ENCODE measurements at regions not wholly inside any gene's neighbourhood (a gene's known extent, or its start where the extent isn't known, plus 50 kb on each side); places are given as distances from the start of the nearest gene placed in this dataset.

GRCh38 chr16:5582529-5582928, 484.9 kb upstream of the EEF2KMT start:
- no peak overlapping the region for H2AK5ac ChIP-seq (ENCODE audit: low read depth, low read length)
- ATAC-seq (ENCODE audit: low read depth) (no peak), DNase-seq (no peak)
- H2BK15ac ChIP-seq (ENCODE audit: low read depth, low read length): no peak overlapping the region
- no peak overlapping the region for H3K18ac ChIP-seq (ENCODE audit: low read depth, low read length)
- H3K56ac ChIP-seq (ENCODE audit: extremely low read depth, insufficient read depth, low read length): no peak overlapping the region
- ChIA-PET CTCF (no interaction called here), POLR2A (ENCODE audit: unreplicated experiment) (no interaction called here)
- no peak overlapping the region for H2BK120ac ChIP-seq (ENCODE audit: low read depth, low read length)
- no peak overlapping the region for H4K8ac ChIP-seq (ENCODE audit: low read depth in 2 of 2, low read length in 2 of 2)
- 80% methylated on average over 1 of the region's 7 CpGs; no CpG with 5 or more reads in 1 of the 2 experiments for WGBS, 2 experiments (ENCODE audit: extremely low coverage in 2 of 2, insufficient read length in 1 of 2)
- H4K20me1 ChIP-seq (ENCODE audit: insufficient read depth, low read length): no peaks in the 10 kb centered on the region
- H3K4me1 ChIP-seq (ENCODE audit: control insufficient read depth, insufficient read depth, low read length): no peaks in the 10 kb centered on the region
- H4K5ac ChIP-seq (ENCODE audit: low read depth, low read length): no peak overlapping the region
- intact Hi-C loops (cut with micrococcal nuclease) (no loop called here), dilution Hi-C loops (cut with HindIII; ENCODE audit: low sequenced_read_pairs, unreplicated experiment) (no loop called here), in situ Hi-C loops (cut with MboI; ENCODE audit: low sequenced_read_pairs) (no loop called here)
- H3K9me3 ChIP-seq (ENCODE audit: control insufficient read depth, insufficient read depth, low read length): peaks cover 43% of the 10 kb centered on the region
- no peak overlapping the region for H2BK20ac ChIP-seq (ENCODE audit: low read depth, low read length)
- no peak overlapping the region for H2AK9ac ChIP-seq (replicated peaks; ENCODE audit: low read depth, low read length, poor library complexity)
- H3K23ac ChIP-seq (ENCODE audit: low read depth, low read length): no peak overlapping the region
- no peak overlapping the region for H3K4me3 ChIP-seq (ENCODE audit: insufficient read depth, low read depth, low read length)
- no peaks in the 10 kb centered on the region for H3K36me3 ChIP-seq (ENCODE audit: control insufficient read depth, insufficient read depth, low read length)
- no peak overlapping the region for H3K14ac ChIP-seq (replicated peaks; ENCODE audit: low read depth, low read length)
- no peak overlapping the region for H3K4ac ChIP-seq (ENCODE audit: low read depth, low read length)
- no peak for TF ChIP-seq ELK1 (IDR thresholded peaks at IDR 0.05; ENCODE audit: borderline replicate concordance, low read depth, low read length)
- no peak for TF ChIP-seq USF2 (IDR thresholded peaks at IDR 0.05; ENCODE audit: low read depth, low read length)
- TF ChIP-seq MXI1 (IDR thresholded peaks at IDR 0.05; ENCODE audit: borderline replicate concordance, low read depth, low read length): no peak
- TF ChIP-seq CHD1 (IDR thresholded peaks at IDR 0.05; ENCODE audit: low read depth, low read length): no peak
- TF ChIP-seq CTCF (conservative IDR thresholded peaks at IDR 0.05; ENCODE audit: low read depth, low read length): no peak
- no peak for TF ChIP-seq MAFK (IDR thresholded peaks at IDR 0.05; ENCODE audit: low read depth, low read length)
- TF ChIP-seq FOS (IDR thresholded peaks at IDR 0.05; ENCODE audit: low read depth, low read length): no peak
- TF ChIP-seq RCOR1 (IDR thresholded peaks at IDR 0.05; ENCODE audit: insufficient replicate concordance, low read length): no peak
- TF ChIP-seq RFX5 (IDR thresholded peaks at IDR 0.05; ENCODE audit: low read depth, low read length): no peak
- TF ChIP-seq CEBPB (IDR thresholded peaks at IDR 0.05; ENCODE audit: low read depth, low read length): no peak
- no peak for TF ChIP-seq RAD21 (IDR thresholded peaks at IDR 0.05; ENCODE audit: low read length)
- TF ChIP-seq BHLHE40 (IDR thresholded peaks at IDR 0.05; ENCODE audit: low read depth, low read length): no peak
- no peak for TF ChIP-seq MAZ (IDR thresholded peaks at IDR 0.05; ENCODE audit: borderline replicate concordance, low read depth, low read length)
- TF ChIP-seq POLR2A (IDR thresholded peaks at IDR 0.05; ENCODE audit: low read depth, low read length): no peak
- no peak for TF ChIP-seq NFE2L2 (IDR thresholded peaks at IDR 0.05; ENCODE audit: low read depth, low read length)
- no peak for TF ChIP-seq SMC3 (IDR thresholded peaks at IDR 0.05; ENCODE audit: low read depth, low read length)
- no peak overlapping the region for H3K4me2 ChIP-seq (ENCODE audit: low read depth, low read length)
- H2AFZ ChIP-seq (replicated peaks; ENCODE audit: low read length, poor library complexity): no peak overlapping the region
- H4K91ac ChIP-seq (ENCODE audit: insufficient read depth, low read depth, low read length): no peak overlapping the region
- no peak overlapping the region for H2BK5ac ChIP-seq (ENCODE audit: low read depth, low read length, poor library complexity, severe bottlenecking)
- no TSS peak for BruUV-seq (replicated peaks)
- no peak overlapping the region for H3K27ac ChIP-seq (ENCODE audit: insufficient read depth, low read length)
- H3K79me1 ChIP-seq (ENCODE audit: low read depth in 1 of 2, low read length in 2 of 2): no peaks in the 10 kb centered on the region
- no peaks in the 10 kb centered on the region for H3K27me3 ChIP-seq (ENCODE audit: control insufficient read depth, insufficient read depth, low read length)
- H3K9ac ChIP-seq (ENCODE audit: low read depth, low read length): no peak overlapping the region
- H3K9me1 ChIP-seq (ENCODE audit: insufficient read depth, low read length): no peaks in the 10 kb centered on the region
